Stomach (tissue), 4 donors: ENCODE measurements at regions not wholly inside any gene's neighbourhood (a gene's known extent, or its start where the extent isn't known, plus 50 kb on each side); places are given as distances from the start of the nearest gene placed in this dataset.

ENCODE experiments used
- CTCF ChIP-seq, 7 experiments: fragments of 450-650 bp in 4 of 7; fragments of 200-600 bp in 3 of 7; sonication (generic) in 3 of 7; IDR thresholded peaks; one replicate each; pipeline ENCODE4 v1.5.1; 2016 to 2019; ENCODE audit warnings: antibody characterized with exemption in 7 of 7, control low read depth in 2 of 7, mild to moderate bottlenecking in 1 of 7
- EP300 ChIP-seq: sonication (generic); formaldehyde crosslinking; IDR thresholded peaks from one replicate; pipeline ENCODE4 v1.6.1; 2017; ENCODE audit warnings: antibody characterized with exemption
- POLR2A ChIP-seq, 4 donors: fragments of 450-650 bp; IDR thresholded peaks; one replicate each; pipeline ENCODE4 v1.6.1; 2016; ENCODE audit warnings: antibody characterized with exemption in 4 of 4, control low read depth in 2 of 4, mild to moderate bottlenecking in 1 of 4, moderate library complexity in 1 of 4
- POLR2AphosphoS5 ChIP-seq, 3 donors: sonication (generic); formaldehyde crosslinking; IDR thresholded peaks; one replicate each; pipeline ENCODE4 v1.6.1; 2016; ENCODE audit warnings: antibody characterized with exemption in 3 of 3

GRCh38 chr3:168455814-168456213 lies 360.1 kb upstream of the GOLIM4 start:
- no peak for TF ChIP-seq POLR2A (IDR thresholded peaks at IDR 0.05)
- no peak for TF ChIP-seq CTCF (IDR thresholded peaks at IDR 0.05)
- no peak for TF ChIP-seq POLR2AphosphoS5 (IDR thresholded peaks at IDR 0.05)
- no peak for TF ChIP-seq EP300
